Heart left ventricle (tissue), 13 donors: ENCODE measurements at regions not wholly inside any gene's neighbourhood (a gene's known extent, or its start where the extent isn't known, plus 50 kb on each side); places are given as distances from the start of the nearest gene placed in this dataset.

ENCODE experiments used
- POLR2A ChIP-seq, 2 donors: fragments of 450-650 bp; IDR thresholded peaks; one replicate each; pipeline ENCODE4 v1.6.1; 2017; ENCODE audit warnings: antibody characterized with exemption in 2 of 2, mild to moderate bottlenecking in 2 of 2, moderate library complexity in 2 of 2
- TF ChIP-seq, protein P1 (sequence below), 12 donors: fragments of 200-600 bp; sonication (generic) in 4 of 12; IDR thresholded peaks; one replicate each; pipeline versions ENCODE4 v1.5.0 to v1.8.0; 2018 to 2022; ENCODE audit warnings: antibody characterized with exemption in 12 of 12, mild to moderate bottlenecking in 5 of 12
- donor health status: ischemic (EF 13 %, LVEDD 7.1; RV severe dilation, severe dysfunction).
- donor health status: DM: no; HTN: yes; CAD: no.
- donor health status: DM: no; HTN: no; CAD: no.
- donor health status: ischemic (EF 25% LVEDD 6.9; RV normal size, moderate dysfunction).
- donor health status: ischemic (EF 25% LVEDD 5.7; RV mildly dilated, moderate dysfunction).
- donor health status: ischemic (EF 35%, LVEDD 5.7; RV mildly dilated, moderate dysfunction).
- donor health status: nonischemic (EF 11% LVEDD 7.7; RV severe dilation, severe dysfunction).
- donor health status: DM: yes; HTN: yes; CAD: no.
- donor health status: PGD.
- donor health status: ischemic (EF 29% LVEDD 5.4; RV normal size, mild dysfunction).
- donor health status: nonischemic (EF 23%, LVEDD 6.1; RV moderate dilation, normal function).

GRCh38 chr5:168172760-168173223 is 118.7 kb upstream of the WWC1 start:
- TF ChIP-seq, protein P1, sequence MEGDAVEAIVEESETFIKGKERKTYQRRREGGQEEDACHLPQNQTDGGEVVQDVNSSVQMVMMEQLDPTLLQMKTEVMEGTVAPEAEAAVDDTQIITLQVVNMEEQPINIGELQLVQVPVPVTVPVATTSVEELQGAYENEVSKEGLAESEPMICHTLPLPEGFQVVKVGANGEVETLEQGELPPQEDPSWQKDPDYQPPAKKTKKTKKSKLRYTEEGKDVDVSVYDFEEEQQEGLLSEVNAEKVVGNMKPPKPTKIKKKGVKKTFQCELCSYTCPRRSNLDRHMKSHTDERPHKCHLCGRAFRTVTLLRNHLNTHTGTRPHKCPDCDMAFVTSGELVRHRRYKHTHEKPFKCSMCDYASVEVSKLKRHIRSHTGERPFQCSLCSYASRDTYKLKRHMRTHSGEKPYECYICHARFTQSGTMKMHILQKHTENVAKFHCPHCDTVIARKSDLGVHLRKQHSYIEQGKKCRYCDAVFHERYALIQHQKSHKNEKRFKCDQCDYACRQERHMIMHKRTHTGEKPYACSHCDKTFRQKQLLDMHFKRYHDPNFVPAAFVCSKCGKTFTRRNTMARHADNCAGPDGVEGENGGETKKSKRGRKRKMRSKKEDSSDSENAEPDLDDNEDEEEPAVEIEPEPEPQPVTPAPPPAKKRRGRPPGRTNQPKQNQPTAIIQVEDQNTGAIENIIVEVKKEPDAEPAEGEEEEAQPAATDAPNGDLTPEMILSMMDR (IDR thresholded peaks at IDR 0.05) = no peak
- TF ChIP-seq POLR2A (IDR thresholded peaks at IDR 0.05) = no peak
